ENCODE measurements at regions not wholly inside any gene's neighbourhood (a gene's known extent, or its start where the extent isn't known, plus 50 kb on each side); places are given as distances from the start of the nearest gene placed in this dataset.
"Not testable (repeated sequence)": the region's sequence is repeated elsewhere in the genome, so short reads cannot be mapped to it uniquely, and the experiment has no call there.

DNA sequence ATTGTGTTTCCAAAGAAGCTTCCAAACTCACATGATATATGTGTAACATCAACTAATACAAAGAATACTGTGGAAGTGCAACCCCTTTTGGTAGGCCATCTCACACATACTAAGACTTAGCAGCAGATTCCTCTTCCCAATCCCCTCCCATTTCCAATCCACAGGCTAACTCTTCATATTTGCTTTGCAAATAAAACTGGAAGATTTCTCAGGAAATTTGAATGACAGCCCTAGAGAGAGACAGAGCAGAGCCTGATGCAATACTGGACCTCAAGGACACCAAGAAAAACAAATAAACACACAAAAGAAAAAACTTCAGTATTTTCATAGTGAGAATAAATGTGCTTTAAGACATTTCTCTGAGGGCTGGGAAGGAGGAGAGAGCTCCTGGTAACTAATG is 190.2 kb upstream of the BRINP3 start:
- Histone ChIP-seq H3K27me3 (no peaks in the 10 kb centered on the region), H3K9me3 (peaks cover 4% of the 10 kb centered on the region), H3K4me3 (ENCODE audit: low read depth in 1 of 2, low read length in 1 of 2) (no peak overlapping the region), H3K27ac (no peak overlapping the region), H3K36me3 (no peaks in the 10 kb centered on the region), H3K4me1 (ENCODE audit: control insufficient read depth in 1 of 2, insufficient read depth in 1 of 2, low read depth in 1 of 2, low read length in 1 of 2) (no peaks in the 10 kb centered on the region)
- TF ChIP-seq CTCF (IDR thresholded peaks at IDR 0.05): no peak

- Histone ChIP-seq H3K4me3 (ENCODE audit: low read depth in 1 of 2, low read length in 1 of 2) (no peak overlapping the region), H3K4me1 (ENCODE audit: control insufficient read depth in 1 of 2, insufficient read depth in 1 of 2, low read depth in 1 of 2, low read length in 1 of 2) (no peaks in the 10 kb centered on the region), H3K27me3 (no peaks in the 10 kb centered on the region), H3K27ac (no peak overlapping the region), H3K9me3 (no peaks in the 10 kb centered on the region), H3K36me3 (no peaks in the 10 kb centered on the region)
- TF ChIP-seq CTCF (IDR thresholded peaks at IDR 0.05): no peak
Measured at GRCh38 chr1:190679044-190679443, 201.4 kb upstream of the BRINP3 start.

DNA sequence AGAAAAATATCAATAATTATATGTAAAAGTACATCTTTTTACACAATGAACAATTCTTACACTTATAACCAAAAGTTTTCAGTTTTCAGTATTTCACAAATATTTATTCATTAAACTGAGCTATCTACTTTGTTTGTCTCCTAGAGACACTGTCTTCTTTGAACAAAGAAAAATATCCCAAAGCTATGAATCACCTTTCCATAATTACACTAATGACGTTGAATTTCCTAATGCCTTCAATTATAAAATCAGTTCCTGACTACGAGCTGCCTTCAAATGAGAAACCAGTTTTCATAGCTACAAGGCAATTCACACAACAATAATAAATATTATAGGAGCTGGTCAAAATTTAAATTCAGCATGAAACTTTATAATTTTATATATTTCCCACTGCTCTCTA is 201.8 kb upstream of the BRINP3 start:
- Histone ChIP-seq H3K27ac (no peak overlapping the region), H3K4me3 (ENCODE audit: low read depth in 1 of 2, low read length in 1 of 2) (no peak overlapping the region), H3K9me3 (no peaks in the 10 kb centered on the region), H3K36me3 (no peaks in the 10 kb centered on the region), H3K27me3 (no peaks in the 10 kb centered on the region), H3K4me1 (ENCODE audit: control insufficient read depth in 1 of 2, insufficient read depth in 1 of 2, low read depth in 1 of 2, low read length in 1 of 2) (no peaks in the 10 kb centered on the region)
- no peak for TF ChIP-seq CTCF (IDR thresholded peaks at IDR 0.05)

DNA sequence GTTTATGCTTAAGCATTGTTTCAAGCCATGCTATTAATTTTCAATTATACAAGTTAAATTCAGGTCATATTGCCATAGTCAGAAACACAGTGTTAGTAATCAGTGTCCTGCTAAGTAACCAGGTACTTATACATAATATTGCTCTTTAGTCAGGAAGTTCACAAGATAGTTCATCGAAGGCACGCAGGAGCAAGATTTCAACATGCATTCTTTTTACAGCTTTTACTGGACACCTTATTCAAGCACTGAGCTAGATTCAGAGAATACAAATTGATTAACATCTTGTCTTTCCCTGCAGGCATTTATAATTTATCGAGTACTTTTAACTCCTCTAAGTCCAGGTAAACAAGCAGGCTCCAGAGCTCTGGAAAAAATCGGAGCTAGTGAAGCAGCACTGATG is 202.3 kb upstream of the BRINP3 start:
- Histone ChIP-seq H3K27ac (no peak overlapping the region), H3K4me3 (ENCODE audit: low read depth in 1 of 2, low read length in 1 of 2) (no peak overlapping the region), H3K9me3 (no peaks in the 10 kb centered on the region), H3K4me1 (ENCODE audit: control insufficient read depth in 1 of 2, insufficient read depth in 1 of 2, low read depth in 1 of 2, low read length in 1 of 2) (no peaks in the 10 kb centered on the region), H3K36me3 (no peaks in the 10 kb centered on the region), H3K27me3 (no peaks in the 10 kb centered on the region)
- TF ChIP-seq CTCF (IDR thresholded peaks at IDR 0.05): no peak

DNA sequence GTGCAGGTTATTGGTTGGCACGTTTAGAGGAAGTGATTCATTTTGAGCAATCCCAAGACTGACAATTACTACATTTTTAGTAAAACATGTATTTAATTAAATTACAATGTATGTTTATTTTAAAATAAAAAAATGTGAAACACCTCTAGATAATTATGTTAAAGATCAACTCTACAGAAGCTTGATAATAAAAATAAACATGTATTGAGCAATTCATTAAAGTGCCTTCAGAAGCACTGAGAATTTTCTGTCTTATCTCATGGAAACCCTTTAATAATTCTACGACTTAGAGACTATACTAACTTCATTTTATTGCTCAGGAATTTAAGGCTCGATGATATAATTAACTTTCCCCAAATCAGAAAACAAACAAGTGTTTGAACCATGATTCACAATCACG is 208.0 kb upstream of the BRINP3 start:
- H3K36me3 ChIP-seq: no peaks in the 10 kb centered on the region
- H3K9me3 ChIP-seq: no peaks in the 10 kb centered on the region
- no peak for TF ChIP-seq CTCF (IDR thresholded peaks at IDR 0.05)
- no peaks in the 10 kb centered on the region for H3K27me3 ChIP-seq
- no peak overlapping the region for H3K4me3 ChIP-seq (ENCODE audit: low read depth in 1 of 2, low read length in 1 of 2)
- H3K4me1 ChIP-seq (ENCODE audit: control insufficient read depth in 1 of 2, insufficient read depth in 1 of 2, low read depth in 1 of 2, low read length in 1 of 2): no peaks in the 10 kb centered on the region
- H3K27ac ChIP-seq: no peak overlapping the region

DNA sequence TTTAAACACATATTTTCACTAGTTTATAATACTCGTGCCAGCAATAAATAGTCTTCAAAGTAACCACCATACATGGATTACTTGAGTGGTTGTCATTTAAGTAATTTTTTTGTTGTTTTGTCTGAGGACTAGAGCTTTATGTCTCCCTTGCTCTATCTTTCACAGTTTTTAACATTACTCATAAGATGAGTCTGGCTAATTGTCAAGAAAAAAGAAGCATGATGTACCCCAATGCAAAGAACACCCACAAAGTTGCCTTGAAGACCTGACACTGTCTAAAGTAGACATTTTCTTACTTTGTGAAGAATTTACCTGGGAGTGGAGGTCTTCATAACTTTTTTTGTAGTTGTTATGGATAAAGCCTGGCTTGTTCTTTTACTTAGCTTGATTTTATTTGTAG is 210.4 kb upstream of the BRINP3 start:
- TF ChIP-seq CTCF (IDR thresholded peaks at IDR 0.05): no peak
- Histone ChIP-seq H3K4me1 (ENCODE audit: control insufficient read depth in 1 of 2, insufficient read depth in 1 of 2, low read depth in 1 of 2, low read length in 1 of 2) (no peaks in the 10 kb centered on the region), H3K27ac (no peak overlapping the region), H3K9me3 (no peaks in the 10 kb centered on the region), H3K4me3 (ENCODE audit: low read depth in 1 of 2, low read length in 1 of 2) (no peak overlapping the region), H3K36me3 (no peaks in the 10 kb centered on the region), H3K27me3 (no peaks in the 10 kb centered on the region)

DNA sequence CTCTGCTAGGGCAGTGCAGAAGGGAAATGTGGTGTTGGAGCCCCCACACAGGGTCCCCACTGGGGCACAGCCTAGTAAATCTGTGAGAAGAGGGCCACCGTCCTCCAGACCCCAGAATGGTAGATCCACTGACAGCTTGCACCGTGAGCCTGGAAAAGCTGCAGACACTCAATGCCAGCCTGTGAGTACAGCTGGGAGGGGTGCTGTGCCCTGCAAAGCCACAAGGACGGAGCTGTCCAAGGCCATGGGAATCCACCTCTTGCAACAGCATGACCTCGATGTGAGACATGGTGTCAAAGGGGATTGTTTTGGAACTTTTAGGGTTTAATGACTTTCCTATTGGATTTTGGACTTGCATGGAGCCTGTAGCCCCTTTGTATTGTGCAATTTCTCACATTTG is 220.8 kb upstream of the BRINP3 start:
- not testable (repeated sequence) for H3K36me3 ChIP-seq; H3K9me3 ChIP-seq; H3K4me3 ChIP-seq (ENCODE audit: low read depth in 1 of 2, low read length in 1 of 2)

More for the DNA sequence above, 220.8 kb upstream of the BRINP3 start:
- not testable (repeated sequence) for H3K27ac ChIP-seq; H3K27me3 ChIP-seq; H3K4me1 ChIP-seq (ENCODE audit: control insufficient read depth in 1 of 2, insufficient read depth in 1 of 2, low read depth in 1 of 2, low read length in 1 of 2)

Measured in neutrophil (primary cell).